ENCODE measurements at regions not wholly inside any gene's neighbourhood (a gene's known extent, or its start where the extent isn't known, plus 50 kb on each side); places are given as distances from the start of the nearest gene placed in this dataset.

GRCh38 chr9:28394774-28395173 lies 821.5 kb upstream of the C9orf72 start:
- Mint-ChIP-seq H3K4me3 (no peak overlapping the region), H3K9me3 (no peaks in the 10 kb centered on the region), H3K27ac (no peak overlapping the region), H3K4me1 (no peaks in the 10 kb centered on the region), H3K27me3 (no peaks in the 10 kb centered on the region)
- no peak for DNase-seq
- ATAC-seq, result no peak

- Mint-ChIP-seq H3K4me1 (no peaks in the 10 kb centered on the region), H3K27ac (no peak overlapping the region), H3K4me3 (no peak overlapping the region), H3K9me3 (no peaks in the 10 kb centered on the region), H3K27me3 (no peaks in the 10 kb centered on the region)
- ATAC-seq (no peak), DNase-seq (no peak)
Observed at GRCh38 chr9:28396058-28396457, 822.8 kb upstream of the C9orf72 start.

GRCh38 chr9:28407351-28407750 lies 834.1 kb upstream of the C9orf72 start:
- ATAC-seq (no peak), DNase-seq (no peak)
- Mint-ChIP-seq H3K4me3 (no peak overlapping the region), H3K4me1 (no peaks in the 10 kb centered on the region), H3K9me3 (no peaks in the 10 kb centered on the region), H3K27ac (no peak overlapping the region), H3K27me3 (no peaks in the 10 kb centered on the region)

GRCh38 chr9:28409919-28410318 lies 836.6 kb upstream of the C9orf72 start:
- ATAC-seq, result no peak
- no peaks in the 10 kb centered on the region for H3K27me3 Mint-ChIP-seq
- no peak overlapping the region for H3K4me3 Mint-ChIP-seq
- H3K27ac Mint-ChIP-seq, result no peak overlapping the region
- H3K4me1 Mint-ChIP-seq, result no peaks in the 10 kb centered on the region
- H3K9me3 Mint-ChIP-seq, result no peaks in the 10 kb centered on the region
- DNase-seq, result no peak

- H3K27me3 Mint-ChIP-seq, result no peaks in the 10 kb centered on the region
- H3K9me3 Mint-ChIP-seq, result no peaks in the 10 kb centered on the region
- no peak for DNase-seq
- H3K27ac Mint-ChIP-seq, result no peak overlapping the region
- ATAC-seq, result no peak
- no peak overlapping the region for H3K4me3 Mint-ChIP-seq
- no peaks in the 10 kb centered on the region for H3K4me1 Mint-ChIP-seq
Observed at GRCh38 chr9:28410411-28410810, 837.1 kb upstream of the C9orf72 start.

GRCh38 chr9:28413471-28413870 lies 840.2 kb upstream of the C9orf72 start:
- Mint-ChIP-seq H3K4me1 (no peaks in the 10 kb centered on the region), H3K4me3 (no peak overlapping the region), H3K27ac (no peak overlapping the region)

GRCh38 chr9:28423255-28423654 lies 850.0 kb upstream of the C9orf72 start:
- DNase-seq, result no peak
- H3K9me3 Mint-ChIP-seq, result no peaks in the 10 kb centered on the region
- H3K4me1 Mint-ChIP-seq, result no peaks in the 10 kb centered on the region
- H3K27ac Mint-ChIP-seq, result no peak overlapping the region
- no peak for ATAC-seq
- no peaks in the 10 kb centered on the region for H3K27me3 Mint-ChIP-seq
- H3K4me3 Mint-ChIP-seq, result no peak overlapping the region

More at GRCh38 chr9:28413471-28413870, 840.2 kb upstream of the C9orf72 start:
- no peak for ATAC-seq
- no peaks in the 10 kb centered on the region for H3K9me3 Mint-ChIP-seq
- DNase-seq, result no peak
- H3K27me3 Mint-ChIP-seq, result no peaks in the 10 kb centered on the region

- Mint-ChIP-seq H3K27ac (no peak overlapping the region), H3K9me3 (peaks cover 8 to 9% of the 10 kb centered on the region in 2 donors), H3K27me3 (no peaks in the 10 kb centered on the region), H3K4me1 (no peaks in the 10 kb centered on the region), H3K4me3 (no peak overlapping the region)
- DNase-seq (no peak), ATAC-seq (no peak)
Observed at GRCh38 chr9:28435456-28435855, 862.2 kb upstream of the C9orf72 start.

GRCh38 chr9:28439688-28440087 lies 866.4 kb upstream of the C9orf72 start:
- H3K4me1 Mint-ChIP-seq, result no peaks in the 10 kb centered on the region
- no peaks in the 10 kb centered on the region for H3K27me3 Mint-ChIP-seq
- peaks cover 5 to 14% of the 10 kb centered on the region in 2 donors for H3K9me3 Mint-ChIP-seq
- no peak overlapping the region for H3K4me3 Mint-ChIP-seq
- no peak overlapping the region for H3K27ac Mint-ChIP-seq
- ATAC-seq, result no peak
- DNase-seq, result no peak

- peaks cover 9% of the 10 kb centered on the region in 2 donors for H3K9me3 Mint-ChIP-seq
- no peak for DNase-seq
- no peaks in the 10 kb centered on the region for H3K4me1 Mint-ChIP-seq
- H3K27ac Mint-ChIP-seq, result no peak overlapping the region
- no peak overlapping the region for H3K4me3 Mint-ChIP-seq
- no peak for ATAC-seq
- H3K27me3 Mint-ChIP-seq, result no peaks in the 10 kb centered on the region
Observed at GRCh38 chr9:28443461-28443860, 870.2 kb upstream of the C9orf72 start.

GRCh38 chr9:28444637-28445036 lies 871.4 kb upstream of the C9orf72 start:
- H3K4me3 Mint-ChIP-seq, result no peak overlapping the region
- DNase-seq (no peak), ATAC-seq (no peak)
- no peak overlapping the region for H3K27ac Mint-ChIP-seq
- H3K27me3 Mint-ChIP-seq, result no peaks in the 10 kb centered on the region
- peaks cover 12 to 13% of the 10 kb centered on the region in 2 donors for H3K9me3 Mint-ChIP-seq
- H3K4me1 Mint-ChIP-seq, result no peaks in the 10 kb centered on the region

- H3K9me3 Mint-ChIP-seq, result peaks cover 12 to 13% of the 10 kb centered on the region in 2 donors
- H3K27me3 Mint-ChIP-seq, result no peaks in the 10 kb centered on the region
- DNase-seq (no peak), ATAC-seq (no peak)
- H3K27ac Mint-ChIP-seq, result no peak overlapping the region
- no peak overlapping the region for H3K4me3 Mint-ChIP-seq
- H3K4me1 Mint-ChIP-seq, result no peaks in the 10 kb centered on the region
Observed at GRCh38 chr9:28445211-28445610, 871.9 kb upstream of the C9orf72 start.

- Mint-ChIP-seq H3K4me1 (no peaks in the 10 kb centered on the region), H3K4me3 (no peak overlapping the region), H3K27me3 (no peaks in the 10 kb centered on the region), H3K27ac (no peak overlapping the region), H3K9me3 (peaks cover 3 to 7% of the 10 kb centered on the region in 2 donors)
- no peak for DNase-seq
- ATAC-seq, result no peak
Observed at GRCh38 chr9:28453918-28454317, 880.6 kb upstream of the C9orf72 start.

- no peak for DNase-seq
- Mint-ChIP-seq H3K4me3 (no peak overlapping the region), H3K9me3 (peaks cover 7 to 9% of the 10 kb centered on the region in 2 donors), H3K27me3 (no peaks in the 10 kb centered on the region), H3K4me1 (no peaks in the 10 kb centered on the region), H3K27ac (no peak overlapping the region)
- no peak for ATAC-seq
Observed at GRCh38 chr9:28456861-28457260, 883.6 kb upstream of the C9orf72 start.

- Mint-ChIP-seq H3K27ac (no peak overlapping the region), H3K4me3 (no peak overlapping the region), H3K4me1 (no peaks in the 10 kb centered on the region), H3K9me3 (peaks cover 28 to 36% of the 10 kb centered on the region in 2 donors), H3K27me3 (no peaks in the 10 kb centered on the region)
- ATAC-seq, result no peak
- DNase-seq, result no peak
Observed at GRCh38 chr9:28464481-28465216, 891.4 kb upstream of the C9orf72 start.

GRCh38 chr9:28471261-28471660 lies 898.0 kb upstream of the C9orf72 start:
- H3K27ac Mint-ChIP-seq, result no peak overlapping the region
- no peak overlapping the region for H3K4me3 Mint-ChIP-seq
- H3K27me3 Mint-ChIP-seq, result no peaks in the 10 kb centered on the region
- no peak for DNase-seq
- no peaks in the 10 kb centered on the region for H3K4me1 Mint-ChIP-seq
- ATAC-seq, result no peak
- H3K9me3 Mint-ChIP-seq, result peaks cover 12 to 17% of the 10 kb centered on the region in 2 donors

- no peak overlapping the region for H3K27ac Mint-ChIP-seq
- peaks cover 0 to 4% of the 10 kb centered on the region in 2 donors for H3K9me3 Mint-ChIP-seq
- DNase-seq (no peak), ATAC-seq (no peak)
- no peak overlapping the region for H3K4me3 Mint-ChIP-seq
- no peaks in the 10 kb centered on the region for H3K4me1 Mint-ChIP-seq
- no peaks in the 10 kb centered on the region for H3K27me3 Mint-ChIP-seq
Observed at GRCh38 chr9:28487561-28487960, 914.3 kb upstream of the C9orf72 start.

All from stimulated activated naive CD8-positive, alpha-beta T cell treated with anti-CD3 and anti-CD28 coated beads, Interleukin-15, amount 100 ng/mL, for 72 hours (primary cell).